HepG2 (cell line): ENCODE measurements at regions not wholly inside any gene's neighbourhood (a gene's known extent, or its start where the extent isn't known, plus 50 kb on each side); places are given as distances from the start of the nearest gene placed in this dataset.
A peak's percentile ranks its signal among the peaks of the same experiment; 100 is the strongest.

Source experiments
- AHR ChIP-seq: IDR thresholded peaks from 2 replicates; pipeline ENCODE4 v1.6.1; 2018; ENCODE audit warnings: missing genetic modification reagents, missing compliant biosample characterization
- HHEX ChIP-seq: IDR thresholded peaks from 2 replicates; pipeline ENCODE4 v1.6.1; 2016; ENCODE audit warnings: control low read depth
- HNRNPLL ChIP-seq: fragments of 200-400 bp; formaldehyde crosslinking; IDR thresholded peaks from 2 replicates; pipeline ENCODE4 v1.6.1; 2017; ENCODE audit warnings: mild to moderate bottlenecking, low read depth, low read length; ENCODE audit not compliant: poor library complexity, severe bottlenecking
- LCORL ChIP-seq, 2 experiments: fragments of 450-650 bp in 1 of 2; sonication (generic) in 1 of 2; formaldehyde crosslinking in 1 of 2; IDR thresholded peaks; 2 replicates each; pipeline versions ENCODE4 v1.5.0 to v1.6.1; 2017 to 2020; ENCODE audit warnings: antibody characterized with exemption in 1 of 2, missing genetic modification reagents in 1 of 2
- PRMT3 ChIP-seq: sonication (generic); formaldehyde crosslinking; IDR thresholded peaks from 2 replicates; pipeline ENCODE4 v1.8.1; 2022; ENCODE audit warnings: low read depth, mild to moderate bottlenecking, moderate library complexity, missing genetic modification reagents, borderline replicate concordance
- REPIN1 ChIP-seq: sonication (generic); formaldehyde crosslinking; IDR thresholded peaks from 2 replicates; pipeline ENCODE4 v1.8.0; 2022; ENCODE audit warnings: missing genetic modification reagents, low read depth, mild to moderate bottlenecking, borderline replicate concordance
- RXRB ChIP-seq: IDR thresholded peaks from 2 replicates; pipeline ENCODE4 v1.6.1; 2016; ENCODE audit warnings: borderline replicate concordance, missing genetic modification reagents, missing compliant biosample characterization
- SIN3B ChIP-seq: fragments of 150-350 bp; IDR thresholded peaks from 2 replicates; pipeline ENCODE4 v1.6.1; 2014; ENCODE audit warnings: low read length
- ZFP82 ChIP-seq: sonication (generic); formaldehyde crosslinking; IDR thresholded peaks from 2 replicates; pipeline ENCODE4 v1.5.1; 2020; ENCODE audit warnings: mild to moderate bottlenecking, missing genetic modification reagents, borderline replicate concordance
- ZNF20 ChIP-seq: sonication (generic); formaldehyde crosslinking; IDR thresholded peaks from 2 replicates; pipeline ENCODE4 v1.4.0; 2020; ENCODE audit warnings: mild to moderate bottlenecking, moderate library complexity, missing genetic modification reagents
- ZNF383 ChIP-seq: sonication (generic); formaldehyde crosslinking; IDR thresholded peaks from 2 replicates; pipeline ENCODE4 v1.4.0; 2020; ENCODE audit warnings: missing genetic modification reagents, mild to moderate bottlenecking, borderline replicate concordance
- ZNF562 ChIP-seq: sonication (generic); formaldehyde crosslinking; IDR thresholded peaks from 2 replicates; pipeline ENCODE4 v1.8.0; 2022; ENCODE audit warnings: missing genetic modification reagents, borderline replicate concordance
- ZNF607 ChIP-seq: sonication (generic); formaldehyde crosslinking; IDR thresholded peaks from 2 replicates; pipeline ENCODE4 v1.5.1; 2020; ENCODE audit warnings: missing genetic modification reagents, mild to moderate bottlenecking, borderline replicate concordance
- ZNF782 ChIP-seq: sonication (generic); formaldehyde crosslinking; IDR thresholded peaks from 2 replicates; pipeline ENCODE4 v1.4.0; 2020; ENCODE audit warnings: missing genetic modification reagents, mild to moderate bottlenecking, borderline replicate concordance
- TF ChIP-seq, protein P1 (sequence below): sonication (generic); formaldehyde crosslinking; IDR thresholded peaks from 2 replicates; pipeline ENCODE4 v1.5.0; 2020; ENCODE audit warnings: mild to moderate bottlenecking, missing genetic modification reagents, borderline replicate concordance
- TF ChIP-seq, protein P2 (sequence below): sonication (generic); formaldehyde crosslinking; IDR thresholded peaks from 2 replicates; pipeline ENCODE4 v1.4.0; 2020; ENCODE audit warnings: missing genetic modification reagents, borderline replicate concordance
- TF ChIP-seq, protein P3 (sequence below): IDR thresholded peaks from 2 replicates; pipeline ENCODE4 v1.6.1; 2016; ENCODE audit warnings: missing compliant biosample characterization, missing genetic modification reagents, borderline replicate concordance
- TF ChIP-seq, protein P4 (sequence below): sonication (generic); formaldehyde crosslinking; IDR thresholded peaks from 2 replicates; pipeline ENCODE4 v1.5.0; 2020; ENCODE audit warnings: missing genetic modification reagents

DNA sequence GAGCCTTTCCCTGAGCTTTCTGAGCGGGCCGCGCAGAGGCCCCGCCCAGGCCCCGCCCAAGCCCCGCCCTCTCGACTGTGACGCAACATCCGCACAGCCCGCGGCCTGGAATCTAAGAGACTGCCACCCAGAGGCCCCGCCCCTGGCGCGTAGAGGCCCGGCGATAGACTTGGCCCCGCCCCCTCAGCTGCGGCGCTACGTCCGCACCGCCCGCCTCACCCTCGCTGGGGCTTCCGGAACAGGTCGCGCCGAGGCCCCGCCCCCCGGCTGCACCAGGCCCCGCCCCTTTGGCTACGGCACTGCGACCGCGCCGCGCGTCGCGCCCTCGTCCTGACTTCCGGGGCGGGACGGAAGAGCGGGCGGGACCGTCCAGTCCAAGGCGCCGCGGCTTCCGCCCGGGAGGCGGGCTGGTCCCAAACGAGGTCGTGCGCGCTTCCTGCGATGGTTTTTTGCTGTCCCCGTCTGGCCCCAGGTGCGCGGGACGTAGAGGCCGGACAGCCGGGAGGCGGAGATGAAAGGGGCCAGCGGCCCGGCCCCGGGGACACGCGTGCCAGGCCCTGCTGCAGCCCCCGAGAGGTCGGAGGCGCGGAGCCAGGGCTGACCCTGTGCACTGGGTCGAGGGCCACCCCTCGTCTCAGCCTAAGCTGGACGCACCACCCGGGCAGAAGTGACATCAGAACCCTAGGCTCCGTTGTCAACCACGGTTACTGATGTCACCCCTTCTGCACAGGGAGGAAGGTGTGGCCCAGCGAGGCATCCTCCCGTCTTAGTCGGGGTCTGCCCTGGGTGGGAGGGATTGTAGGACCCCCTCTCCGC, 59.0 kb upstream of the WNT7B start (continued):
- TF ChIP-seq, protein P1, sequence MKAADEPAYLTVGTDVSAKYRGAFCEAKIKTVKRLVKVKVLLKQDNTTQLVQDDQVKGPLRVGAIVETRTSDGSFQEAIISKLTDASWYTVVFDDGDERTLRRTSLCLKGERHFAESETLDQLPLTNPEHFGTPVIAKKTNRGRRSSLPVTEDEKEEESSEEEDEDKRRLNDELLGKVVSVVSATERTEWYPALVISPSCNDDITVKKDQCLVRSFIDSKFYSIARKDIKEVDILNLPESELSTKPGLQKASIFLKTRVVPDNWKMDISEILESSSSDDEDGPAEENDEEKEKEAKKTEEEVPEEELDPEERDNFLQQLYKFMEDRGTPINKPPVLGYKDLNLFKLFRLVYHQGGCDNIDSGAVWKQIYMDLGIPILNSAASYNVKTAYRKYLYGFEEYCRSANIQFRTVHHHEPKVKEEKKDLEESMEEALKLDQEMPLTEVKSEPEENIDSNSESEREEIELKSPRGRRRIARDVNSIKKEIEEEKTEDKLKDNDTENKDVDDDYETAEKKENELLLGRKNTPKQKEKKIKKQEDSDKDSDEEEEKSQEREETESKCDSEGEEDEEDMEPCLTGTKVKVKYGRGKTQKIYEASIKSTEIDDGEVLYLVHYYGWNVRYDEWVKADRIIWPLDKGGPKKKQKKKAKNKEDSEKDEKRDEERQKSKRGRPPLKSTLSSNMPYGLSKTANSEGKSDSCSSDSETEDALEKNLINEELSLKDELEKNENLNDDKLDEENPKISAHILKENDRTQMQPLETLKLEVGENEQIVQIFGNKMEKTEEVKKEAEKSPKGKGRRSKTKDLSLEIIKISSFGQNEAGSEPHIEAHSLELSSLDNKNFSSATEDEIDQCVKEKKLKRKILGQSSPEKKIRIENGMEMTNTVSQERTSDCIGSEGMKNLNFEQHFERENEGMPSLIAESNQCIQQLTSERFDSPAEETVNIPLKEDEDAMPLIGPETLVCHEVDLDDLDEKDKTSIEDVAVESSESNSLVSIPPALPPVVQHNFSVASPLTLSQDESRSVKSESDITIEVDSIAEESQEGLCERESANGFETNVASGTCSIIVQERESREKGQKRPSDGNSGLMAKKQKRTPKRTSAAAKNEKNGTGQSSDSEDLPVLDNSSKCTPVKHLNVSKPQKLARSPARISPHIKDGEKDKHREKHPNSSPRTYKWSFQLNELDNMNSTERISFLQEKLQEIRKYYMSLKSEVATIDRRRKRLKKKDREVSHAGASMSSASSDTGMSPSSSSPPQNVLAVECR (CRISPR knock-in tag), result peak; percentile 80; the same call in 1 of the 2 replicates
- TF ChIP-seq LCORL (IDR thresholded peaks at IDR 0.05), result no peak
- peak; percentile 48; the same call in 1 of the 2 replicates for TF ChIP-seq LCORL (CRISPR knock-in tag; IDR thresholded peaks at IDR 0.05)
- no peak for TF ChIP-seq HHEX
- TF ChIP-seq AHR, result peak; percentile 84; the same call in 1 of the 2 replicates
- TF ChIP-seq SIN3B, result no peak
- no peak for TF ChIP-seq ZNF562 (CRISPR knock-in tag)
- TF ChIP-seq, protein P2, sequence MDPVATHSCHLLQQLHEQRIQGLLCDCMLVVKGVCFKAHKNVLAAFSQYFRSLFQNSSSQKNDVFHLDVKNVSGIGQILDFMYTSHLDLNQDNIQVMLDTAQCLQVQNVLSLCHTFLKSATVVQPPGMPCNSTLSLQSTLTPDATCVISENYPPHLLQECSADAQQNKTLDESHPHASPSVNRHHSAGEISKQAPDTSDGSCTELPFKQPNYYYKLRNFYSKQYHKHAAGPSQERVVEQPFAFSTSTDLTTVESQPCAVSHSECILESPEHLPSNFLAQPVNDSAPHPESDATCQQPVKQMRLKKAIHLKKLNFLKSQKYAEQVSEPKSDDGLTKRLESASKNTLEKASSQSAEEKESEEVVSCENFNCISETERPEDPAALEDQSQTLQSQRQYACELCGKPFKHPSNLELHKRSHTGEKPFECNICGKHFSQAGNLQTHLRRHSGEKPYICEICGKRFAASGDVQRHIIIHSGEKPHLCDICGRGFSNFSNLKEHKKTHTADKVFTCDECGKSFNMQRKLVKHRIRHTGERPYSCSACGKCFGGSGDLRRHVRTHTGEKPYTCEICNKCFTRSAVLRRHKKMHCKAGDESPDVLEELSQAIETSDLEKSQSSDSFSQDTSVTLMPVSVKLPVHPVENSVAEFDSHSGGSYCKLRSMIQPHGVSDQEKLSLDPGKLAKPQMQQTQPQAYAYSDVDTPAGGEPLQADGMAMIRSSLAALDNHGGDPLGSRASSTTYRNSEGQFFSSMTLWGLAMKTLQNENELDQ, result no peak
- TF ChIP-seq HNRNPLL, result peak; percentile 76
- TF ChIP-seq ZNF20, result no peak
- TF ChIP-seq RXRB (CRISPR knock-in tag), result peak; percentile 53
- TF ChIP-seq PRMT3 (CRISPR knock-in tag), result no peak
- peak; percentile 80 for TF ChIP-seq ZNF607
- no peak for TF ChIP-seq ZNF383 (CRISPR knock-in tag)
- TF ChIP-seq, protein P3, sequence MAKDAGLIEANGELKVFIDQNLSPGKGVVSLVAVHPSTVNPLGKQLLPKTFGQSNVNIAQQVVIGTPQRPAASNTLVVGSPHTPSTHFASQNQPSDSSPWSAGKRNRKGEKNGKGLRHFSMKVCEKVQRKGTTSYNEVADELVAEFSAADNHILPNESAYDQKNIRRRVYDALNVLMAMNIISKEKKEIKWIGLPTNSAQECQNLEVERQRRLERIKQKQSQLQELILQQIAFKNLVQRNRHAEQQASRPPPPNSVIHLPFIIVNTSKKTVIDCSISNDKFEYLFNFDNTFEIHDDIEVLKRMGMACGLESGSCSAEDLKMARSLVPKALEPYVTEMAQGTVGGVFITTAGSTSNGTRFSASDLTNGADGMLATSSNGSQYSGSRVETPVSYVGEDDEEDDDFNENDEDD, result peak; percentile 94
- TF ChIP-seq REPIN1 (CRISPR knock-in tag), result peak; percentile 53; the same call in 1 of the 2 replicates
- no peak for TF ChIP-seq ZFP82 (CRISPR knock-in tag)
- TF ChIP-seq, protein P4, sequence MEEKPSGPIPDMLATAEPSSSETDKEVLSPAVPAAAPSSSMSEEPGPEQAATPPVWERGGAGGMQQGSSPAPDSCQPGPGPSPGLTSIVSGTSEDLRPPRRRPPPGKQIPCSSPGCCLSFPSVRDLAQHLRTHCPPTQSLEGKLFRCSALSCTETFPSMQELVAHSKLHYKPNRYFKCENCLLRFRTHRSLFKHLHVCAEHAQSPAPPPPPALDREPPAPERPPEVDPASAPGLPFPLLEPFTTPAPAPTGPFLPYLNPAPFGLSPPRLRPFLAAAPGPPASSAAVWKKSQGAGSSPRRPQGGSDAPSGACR, result 0 out of 2 replicates have a peak, but pooled peaks have one; percentile 24
- no peak for TF ChIP-seq ZNF782 (CRISPR knock-in tag)
